ENCODE measurements at regions not wholly inside any gene's neighbourhood (a gene's known extent, or its start where the extent isn't known, plus 50 kb on each side); places are given as distances from the start of the nearest gene placed in this dataset.

- Histone ChIP-seq H3K9me3 (ENCODE audit: control insufficient read depth in 1 of 2, low read length in 2 of 2) (peaks cover 0 to 3% of the 10 kb centered on the region in 2 donors), H3K4me1 (ENCODE audit: control insufficient read depth in 1 of 2, insufficient read depth in 2 of 2, low read length in 2 of 2) (no peaks in the 10 kb centered on the region), H3K36me3 (ENCODE audit: control insufficient read depth in 1 of 2, insufficient read depth in 2 of 2, low read length in 2 of 2) (no peaks in the 10 kb centered on the region), H3K4me3 (ENCODE audit: low read depth in 1 of 2, low read length in 2 of 2) (no peak overlapping the region), H3K27me3 (ENCODE audit: low read depth, low read length) (no peaks in the 10 kb centered on the region), H3K27ac (ENCODE audit: low read length) (no peak overlapping the region)
Observed at GRCh38 chr7:51706851-51707250, 390.2 kb upstream of the COBL start.

- no peak overlapping the region for H3K27ac ChIP-seq (ENCODE audit: low read length)
- H3K9me3 ChIP-seq (ENCODE audit: control insufficient read depth in 1 of 2, low read length in 2 of 2) = peaks cover 0 to 3% of the 10 kb centered on the region in 2 donors
- no peaks in the 10 kb centered on the region for H3K4me1 ChIP-seq (ENCODE audit: control insufficient read depth in 1 of 2, insufficient read depth in 2 of 2, low read length in 2 of 2)
- no peak overlapping the region for H3K4me3 ChIP-seq (ENCODE audit: low read depth in 1 of 2, low read length in 2 of 2)
- H3K27me3 ChIP-seq (ENCODE audit: low read depth, low read length) = no peaks in the 10 kb centered on the region
- H3K36me3 ChIP-seq (ENCODE audit: control insufficient read depth in 1 of 2, insufficient read depth in 2 of 2, low read length in 2 of 2) = no peaks in the 10 kb centered on the region
Observed at GRCh38 chr7:51705701-51706100, 389.1 kb upstream of the COBL start.

- Histone ChIP-seq H3K4me3 (ENCODE audit: low read depth in 1 of 2, low read length in 2 of 2) (no peak overlapping the region), H3K27ac (ENCODE audit: low read length) (no peak overlapping the region), H3K9me3 (ENCODE audit: control insufficient read depth in 1 of 2, low read length in 2 of 2) (peaks cover 0 to 3% of the 10 kb centered on the region in 2 donors), H3K27me3 (ENCODE audit: low read depth, low read length) (no peaks in the 10 kb centered on the region), H3K36me3 (ENCODE audit: control insufficient read depth in 1 of 2, insufficient read depth in 2 of 2, low read length in 2 of 2) (no peaks in the 10 kb centered on the region), H3K4me1 (ENCODE audit: control insufficient read depth in 1 of 2, insufficient read depth in 2 of 2, low read length in 2 of 2) (no peaks in the 10 kb centered on the region)
Observed at GRCh38 chr7:51702673-51703072, 386.1 kb upstream of the COBL start.

GRCh38 chr7:51701935-51702334, 385.3 kb upstream of the COBL start:
- peaks cover 0 to 3% of the 10 kb centered on the region in 2 donors for H3K9me3 ChIP-seq (ENCODE audit: control insufficient read depth in 1 of 2, low read length in 2 of 2)
- no peaks in the 10 kb centered on the region for H3K27me3 ChIP-seq (ENCODE audit: low read depth, low read length)
- H3K4me3 ChIP-seq (ENCODE audit: low read depth in 1 of 2, low read length in 2 of 2) = no peak overlapping the region
- H3K27ac ChIP-seq (ENCODE audit: low read length) = no peak overlapping the region
- H3K4me1 ChIP-seq (ENCODE audit: control insufficient read depth in 1 of 2, insufficient read depth in 2 of 2, low read length in 2 of 2) = no peaks in the 10 kb centered on the region
- no peaks in the 10 kb centered on the region for H3K36me3 ChIP-seq (ENCODE audit: control insufficient read depth in 1 of 2, insufficient read depth in 2 of 2, low read length in 2 of 2)

GRCh38 chr7:51700593-51701215, 384.1 kb upstream of the COBL start:
- peaks cover 0 to 3% of the 10 kb centered on the region in 2 donors for H3K9me3 ChIP-seq (ENCODE audit: control insufficient read depth in 1 of 2, low read length in 2 of 2)
- no peak overlapping the region for H3K27ac ChIP-seq (ENCODE audit: low read length)
- H3K4me1 ChIP-seq (ENCODE audit: control insufficient read depth in 1 of 2, insufficient read depth in 2 of 2, low read length in 2 of 2) = no peaks in the 10 kb centered on the region
- no peak overlapping the region for H3K4me3 ChIP-seq (ENCODE audit: low read depth in 1 of 2, low read length in 2 of 2)
- H3K36me3 ChIP-seq (ENCODE audit: control insufficient read depth in 1 of 2, insufficient read depth in 2 of 2, low read length in 2 of 2) = no peaks in the 10 kb centered on the region
- no peaks in the 10 kb centered on the region for H3K27me3 ChIP-seq (ENCODE audit: low read depth, low read length)

GRCh38 chr7:51693258-51693657, 376.6 kb upstream of the COBL start:
- H3K4me3 ChIP-seq (ENCODE audit: low read depth in 1 of 2, low read length in 2 of 2) = no peak overlapping the region
- H3K27ac ChIP-seq (ENCODE audit: low read length) = no peak overlapping the region
- no peaks in the 10 kb centered on the region for H3K4me1 ChIP-seq (ENCODE audit: control insufficient read depth in 1 of 2, insufficient read depth in 2 of 2, low read length in 2 of 2)
- H3K36me3 ChIP-seq (ENCODE audit: control insufficient read depth in 1 of 2, insufficient read depth in 2 of 2, low read length in 2 of 2) = no peaks in the 10 kb centered on the region
- no peaks in the 10 kb centered on the region for H3K27me3 ChIP-seq (ENCODE audit: low read depth, low read length)
- H3K9me3 ChIP-seq (ENCODE audit: control insufficient read depth in 1 of 2, low read length in 2 of 2) = no peaks in the 10 kb centered on the region

- H3K4me3 ChIP-seq (ENCODE audit: low read depth in 1 of 2, low read length in 2 of 2) = no peak overlapping the region
- no peaks in the 10 kb centered on the region for H3K4me1 ChIP-seq (ENCODE audit: control insufficient read depth in 1 of 2, insufficient read depth in 2 of 2, low read length in 2 of 2)
- no peak overlapping the region for H3K27ac ChIP-seq (ENCODE audit: low read length)
- no peaks in the 10 kb centered on the region for H3K27me3 ChIP-seq (ENCODE audit: low read depth, low read length)
- no peaks in the 10 kb centered on the region for H3K36me3 ChIP-seq (ENCODE audit: control insufficient read depth in 1 of 2, insufficient read depth in 2 of 2, low read length in 2 of 2)
- H3K9me3 ChIP-seq (ENCODE audit: control insufficient read depth in 1 of 2, low read length in 2 of 2) = no peaks in the 10 kb centered on the region
Observed at GRCh38 chr7:51689547-51689946, 372.9 kb upstream of the COBL start.

GRCh38 chr7:51685794-51686193, 369.2 kb upstream of the COBL start:
- H3K27ac ChIP-seq (ENCODE audit: low read length) = no peak overlapping the region
- no peaks in the 10 kb centered on the region for H3K27me3 ChIP-seq (ENCODE audit: low read depth, low read length)
- H3K4me3 ChIP-seq (ENCODE audit: low read depth in 1 of 2, low read length in 2 of 2) = no peak overlapping the region
- no peaks in the 10 kb centered on the region for H3K4me1 ChIP-seq (ENCODE audit: control insufficient read depth in 1 of 2, insufficient read depth in 2 of 2, low read length in 2 of 2)
- no peaks in the 10 kb centered on the region for H3K36me3 ChIP-seq (ENCODE audit: control insufficient read depth in 1 of 2, insufficient read depth in 2 of 2, low read length in 2 of 2)
- H3K9me3 ChIP-seq (ENCODE audit: control insufficient read depth in 1 of 2, low read length in 2 of 2) = no peaks in the 10 kb centered on the region

GRCh38 chr7:51680594-51681399, 364.2 kb upstream of the COBL start:
- H3K9me3 ChIP-seq (ENCODE audit: control insufficient read depth in 1 of 2, low read length in 2 of 2) = no peaks in the 10 kb centered on the region
- H3K4me3 ChIP-seq (ENCODE audit: low read depth in 1 of 2, low read length in 2 of 2) = no peak overlapping the region
- H3K4me1 ChIP-seq (ENCODE audit: control insufficient read depth in 1 of 2, insufficient read depth in 2 of 2, low read length in 2 of 2) = no peaks in the 10 kb centered on the region
- H3K36me3 ChIP-seq (ENCODE audit: control insufficient read depth in 1 of 2, insufficient read depth in 2 of 2, low read length in 2 of 2) = no peaks in the 10 kb centered on the region
- H3K27ac ChIP-seq (ENCODE audit: low read length) = no peak overlapping the region
- no peaks in the 10 kb centered on the region for H3K27me3 ChIP-seq (ENCODE audit: low read depth, low read length)

GRCh38 chr7:51679358-51679757, 362.7 kb upstream of the COBL start:
- Histone ChIP-seq H3K4me3 (ENCODE audit: low read depth in 1 of 2, low read length in 2 of 2) (no peak overlapping the region), H3K27me3 (ENCODE audit: low read depth, low read length) (no peaks in the 10 kb centered on the region), H3K4me1 (ENCODE audit: control insufficient read depth in 1 of 2, insufficient read depth in 2 of 2, low read length in 2 of 2) (no peaks in the 10 kb centered on the region), H3K36me3 (ENCODE audit: control insufficient read depth in 1 of 2, insufficient read depth in 2 of 2, low read length in 2 of 2) (no peaks in the 10 kb centered on the region), H3K27ac (ENCODE audit: low read length) (no peak overlapping the region), H3K9me3 (ENCODE audit: control insufficient read depth in 1 of 2, low read length in 2 of 2) (peaks cover 0 to 4% of the 10 kb centered on the region in 2 donors)

GRCh38 chr7:51666751-51667150, 350.1 kb upstream of the COBL start:
- no peaks in the 10 kb centered on the region for H3K36me3 ChIP-seq (ENCODE audit: control insufficient read depth in 1 of 2, insufficient read depth in 2 of 2, low read length in 2 of 2)
- no peaks in the 10 kb centered on the region for H3K9me3 ChIP-seq (ENCODE audit: control insufficient read depth in 1 of 2, low read length in 2 of 2)
- no peak overlapping the region for H3K4me3 ChIP-seq (ENCODE audit: low read depth in 1 of 2, low read length in 2 of 2)
- no peaks in the 10 kb centered on the region for H3K4me1 ChIP-seq (ENCODE audit: control insufficient read depth in 1 of 2, insufficient read depth in 2 of 2, low read length in 2 of 2)
- H3K27me3 ChIP-seq (ENCODE audit: low read depth, low read length) = no peaks in the 10 kb centered on the region
- no peak overlapping the region for H3K27ac ChIP-seq (ENCODE audit: low read length)

Measured in muscle layer of duodenum (tissue), 2 donors.